SH-SY5Y (cell line): ENCODE measurements at regions not wholly inside any gene's neighbourhood (a gene's known extent, or its start where the extent isn't known, plus 50 kb on each side); places are given as distances from the start of the nearest gene placed in this dataset.

Source experiments
- GATA2 ChIP-seq: IDR thresholded peaks from 2 replicates; pipeline ENCODE4 v1.6.1; 2011; ENCODE audit warnings: mild to moderate bottlenecking, low read depth, low read length
- GATA3 ChIP-seq: IDR thresholded peaks from 2 replicates; pipeline ENCODE4 v1.6.1; 2011; ENCODE audit warnings: low read depth, mild to moderate bottlenecking, low read length, moderate library complexity

DNA sequence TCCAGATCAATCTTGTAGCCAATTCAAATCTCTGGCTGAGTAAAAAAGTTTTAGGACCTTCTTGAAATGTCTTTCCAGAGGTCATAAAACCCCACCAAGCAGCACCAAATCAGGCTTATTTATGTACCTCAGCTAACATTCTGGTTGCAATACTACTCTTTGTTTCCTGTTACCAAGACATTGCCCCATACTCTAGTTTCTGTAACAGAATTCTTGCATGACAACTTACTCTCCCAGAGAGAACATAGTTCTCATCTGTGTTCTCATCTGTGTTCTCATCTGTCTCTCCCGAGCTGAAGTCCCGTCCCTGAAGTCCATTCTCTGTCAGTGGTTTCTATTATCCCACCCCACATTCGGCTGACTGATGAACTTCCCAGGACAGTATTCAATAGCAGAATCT, 1285.1 kb downstream of the XPNPEP1 start:
- TF ChIP-seq GATA2 (no peak), GATA3 (no peak)
